Coronary artery (tissue), 2 donors: ENCODE measurements at regions not wholly inside any gene's neighbourhood (a gene's known extent, or its start where the extent isn't known, plus 50 kb on each side); places are given as distances from the start of the nearest gene placed in this dataset.

Experiments used
- DNase-seq: peaks from one replicate; pipeline ENCODE4 v3.0.0-alpha.2; 2017; ENCODE audit warnings: low spot score
- H3K27ac ChIP-seq, 2 donors: fragments of 200-600 bp; sonication (generic); one replicate each; pipeline ENCODE4 v1.5.1; 2016 to 2019
- H3K4me3 ChIP-seq: fragments of 200-600 bp; sonication (generic); 2 replicates; pipeline ENCODE4 v1.5.1; 2016; ENCODE audit warnings: mild to moderate bottlenecking, moderate library complexity
- CTCF ChIP-seq: fragments of 200-600 bp; sonication (generic); IDR thresholded peaks from one replicate; pipeline ENCODE4 v1.5.1; 2019; ENCODE audit warnings: antibody characterized with exemption

- TF ChIP-seq CTCF: no peak
- no peak for DNase-seq
- no peak overlapping the region for H3K27ac ChIP-seq
Measured at GRCh38 chr12:58443981-58444371, 476.3 kb downstream of the LRIG3 start.

GRCh38 chr12:58450868-58451482 is 469.3 kb downstream of the LRIG3 start:
- TF ChIP-seq CTCF: no peak
- DNase-seq: no peak
- no peak overlapping the region for H3K4me3 ChIP-seq
- H3K27ac ChIP-seq: no peak overlapping the region

More at GRCh38 chr12:58443981-58444371, 476.3 kb downstream of the LRIG3 start:
- H3K4me3 ChIP-seq: no peak overlapping the region

- no peak overlapping the region for H3K4me3 ChIP-seq
- no peak for DNase-seq
- no peak overlapping the region for H3K27ac ChIP-seq
- no peak for TF ChIP-seq CTCF
Measured at GRCh38 chr12:58452546-58452945, 467.8 kb downstream of the LRIG3 start.

- H3K27ac ChIP-seq: no peak overlapping the region
- no peak for DNase-seq
- H3K4me3 ChIP-seq: no peak overlapping the region
- no peak for TF ChIP-seq CTCF
Measured at GRCh38 chr12:58453306-58453705, 467.0 kb downstream of the LRIG3 start.

GRCh38 chr12:58455136-58455535 is 465.2 kb downstream of the LRIG3 start:
- Histone ChIP-seq H3K27ac (peak overlapping the region in 1 of 2 donors; percentile 5), H3K4me3 (no peak overlapping the region)
- TF ChIP-seq CTCF: no peak
- no peak for DNase-seq

- TF ChIP-seq CTCF: no peak
- Histone ChIP-seq H3K4me3 (no peak overlapping the region), H3K27ac (no peak overlapping the region)
- no peak for DNase-seq
Measured at GRCh38 chr12:58458102-58458501, 462.2 kb downstream of the LRIG3 start.

GRCh38 chr12:58459191-58459590 is 461.1 kb downstream of the LRIG3 start:
- no peak overlapping the region for H3K4me3 ChIP-seq
- H3K27ac ChIP-seq: no peak overlapping the region
- TF ChIP-seq CTCF: no peak
- DNase-seq: no peak
